Tibial nerve (tissue), 4 donors: ENCODE measurements at regions not wholly inside any gene's neighbourhood (a gene's known extent, or its start where the extent isn't known, plus 50 kb on each side); places are given as distances from the start of the nearest gene placed in this dataset.

Source experiments
- DNase-seq, 2 donors: peaks; one replicate each; pipeline ENCODE4 v3.0.0-alpha.2; 2019; ENCODE audit warnings: low spot score in 2 of 2
- H3K27ac ChIP-seq, 4 donors: fragments of 200-600 bp; sonication (generic) in 3 of 4; one replicate each; pipeline ENCODE4 v1.5.1; 2017 to 2019; ENCODE audit warnings: mild to moderate bottlenecking in 1 of 4
- H3K27me3 ChIP-seq, 2 donors: fragments of 200-600 bp; sonication (generic) in 1 of 2; one replicate each; pipeline versions ENCODE4 v1.5.1 to v1.6.0; 2017 to 2019
- H3K36me3 ChIP-seq, 3 donors: fragments of 200-600 bp; sonication (generic); one replicate each; pipeline ENCODE4 v1.5.1; 2018 to 2019
- H3K4me1 ChIP-seq, 4 donors: fragments of 200-600 bp; sonication (generic) in 3 of 4; one replicate each; pipeline ENCODE4 v1.5.1; 2017 to 2019
- H3K4me3 ChIP-seq, 4 donors: fragments of 200-600 bp; sonication (generic) in 3 of 4; one replicate each; pipeline ENCODE4 v1.5.1; 2017 to 2019; ENCODE audit warnings: mild to moderate bottlenecking in 1 of 4, moderate library complexity in 1 of 4
- H3K9me3 ChIP-seq, 4 donors: fragments of 200-600 bp; sonication (generic) in 3 of 4; one replicate each; pipeline ENCODE4 v1.5.1; 2017 to 2019
- EP300 ChIP-seq, 2 donors: sonication (generic); formaldehyde crosslinking; IDR thresholded peaks; one replicate each; pipeline ENCODE4 v1.6.1; 2017; ENCODE audit warnings: antibody characterized with exemption in 2 of 2, mild to moderate bottlenecking in 1 of 2
- POLR2A ChIP-seq, 2 donors: fragments of 450-650 bp; IDR thresholded peaks; one replicate each; pipeline ENCODE4 v1.6.1; 2017; ENCODE audit warnings: antibody characterized with exemption in 2 of 2, mild to moderate bottlenecking in 2 of 2, moderate library complexity in 2 of 2
- WGBS, 2 donors: methylation state at CpG; one replicate each; pipeline ENCODE4 v1.1.5; 2018; 5-methylcytosine and 5-hydroxymethylcytosine counted together
- TF ChIP-seq, protein P1 (sequence below), 5 experiments: fragments of 200-600 bp in 3 of 5; fragments of 450-650 bp in 2 of 5; sonication (generic) in 3 of 5; IDR thresholded peaks; one replicate each; pipeline ENCODE4 v1.5.1; 2016 to 2019; ENCODE audit warnings: antibody characterized with exemption in 5 of 5, mild to moderate bottlenecking in 3 of 5, moderate library complexity in 2 of 5

DNA sequence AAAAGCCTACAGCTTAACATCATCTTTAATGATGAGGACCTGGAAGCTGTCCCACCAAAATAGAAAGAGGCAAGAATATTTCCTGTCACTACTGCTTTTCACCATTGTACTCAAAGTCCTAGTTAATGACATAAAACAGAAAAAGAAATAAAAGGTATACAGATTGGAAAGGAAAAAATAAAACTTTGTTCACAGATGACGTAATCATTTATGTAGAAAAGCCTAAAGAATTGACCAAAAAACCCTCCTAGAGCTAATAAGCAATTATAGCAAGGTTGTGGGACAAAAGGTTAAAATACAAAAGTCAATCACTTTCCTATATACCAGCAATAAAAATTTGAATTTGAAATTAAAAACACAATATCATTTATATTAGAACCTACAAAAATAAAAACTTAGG is 97.2 kb upstream of the MDGA2 start:
- TF ChIP-seq EP300 (IDR thresholded peaks at IDR 0.05) (no peak), POLR2A (IDR thresholded peaks at IDR 0.05) (no peak)
- TF ChIP-seq, protein P1, sequence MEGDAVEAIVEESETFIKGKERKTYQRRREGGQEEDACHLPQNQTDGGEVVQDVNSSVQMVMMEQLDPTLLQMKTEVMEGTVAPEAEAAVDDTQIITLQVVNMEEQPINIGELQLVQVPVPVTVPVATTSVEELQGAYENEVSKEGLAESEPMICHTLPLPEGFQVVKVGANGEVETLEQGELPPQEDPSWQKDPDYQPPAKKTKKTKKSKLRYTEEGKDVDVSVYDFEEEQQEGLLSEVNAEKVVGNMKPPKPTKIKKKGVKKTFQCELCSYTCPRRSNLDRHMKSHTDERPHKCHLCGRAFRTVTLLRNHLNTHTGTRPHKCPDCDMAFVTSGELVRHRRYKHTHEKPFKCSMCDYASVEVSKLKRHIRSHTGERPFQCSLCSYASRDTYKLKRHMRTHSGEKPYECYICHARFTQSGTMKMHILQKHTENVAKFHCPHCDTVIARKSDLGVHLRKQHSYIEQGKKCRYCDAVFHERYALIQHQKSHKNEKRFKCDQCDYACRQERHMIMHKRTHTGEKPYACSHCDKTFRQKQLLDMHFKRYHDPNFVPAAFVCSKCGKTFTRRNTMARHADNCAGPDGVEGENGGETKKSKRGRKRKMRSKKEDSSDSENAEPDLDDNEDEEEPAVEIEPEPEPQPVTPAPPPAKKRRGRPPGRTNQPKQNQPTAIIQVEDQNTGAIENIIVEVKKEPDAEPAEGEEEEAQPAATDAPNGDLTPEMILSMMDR (IDR thresholded peaks at IDR 0.05) = no peak
- H3K9me3 ChIP-seq = no peaks in the 10 kb centered on the region
- WGBS, 2 donors = 84 to 86% methylated on average over 1 of the region's 1 CpG
- no peak overlapping the region for H3K27ac ChIP-seq
- H3K4me3 ChIP-seq = no peak overlapping the region
- H3K36me3 ChIP-seq = no peaks in the 10 kb centered on the region
- H3K4me1 ChIP-seq = no peaks in the 10 kb centered on the region
- no peaks in the 10 kb centered on the region for H3K27me3 ChIP-seq
- no peak for DNase-seq

DNA sequence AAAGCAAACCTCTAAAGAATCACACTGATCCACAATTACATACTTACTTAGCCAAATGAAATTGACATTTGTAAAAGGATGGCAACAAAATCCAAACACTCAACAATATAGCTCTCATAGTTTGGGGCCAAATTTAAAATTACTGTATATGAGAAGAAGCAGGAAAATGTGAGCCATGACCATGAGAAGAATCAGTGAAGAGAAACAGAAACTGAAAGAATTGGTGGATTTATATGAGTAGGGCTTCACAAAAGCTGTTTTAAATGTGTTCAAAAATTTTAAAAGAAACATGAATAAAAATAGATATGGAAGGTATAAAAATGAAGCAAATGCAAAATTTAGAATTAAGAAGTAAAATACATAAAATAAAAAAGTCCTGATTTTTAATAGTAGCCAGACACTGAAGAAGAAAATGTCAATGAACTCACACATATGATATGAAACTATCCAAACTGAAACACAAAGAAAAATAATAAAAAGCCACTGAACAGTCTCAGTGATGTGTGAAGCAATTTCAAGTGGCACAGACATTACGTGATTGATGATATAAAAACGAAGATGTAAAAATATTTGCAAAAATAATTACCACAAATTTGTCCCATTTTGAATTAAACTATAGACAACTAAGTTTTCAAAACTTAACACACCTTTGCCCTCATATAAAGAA is 87.9 kb upstream of the MDGA2 start:
- TF ChIP-seq POLR2A (IDR thresholded peaks at IDR 0.05) = no peak
- TF ChIP-seq, protein P1 (IDR thresholded peaks at IDR 0.05) = no peak
- no peak for TF ChIP-seq EP300 (IDR thresholded peaks at IDR 0.05)
- Histone ChIP-seq H3K4me1 (no peaks in the 10 kb centered on the region), H3K9me3 (no peaks in the 10 kb centered on the region), H3K4me3 (no peak overlapping the region), H3K36me3 (no peaks in the 10 kb centered on the region), H3K27ac (no peak overlapping the region), H3K27me3 (no peaks in the 10 kb centered on the region)
- DNase-seq = no peak
- 72 to 85% methylated on average over 2 of the region's 2 CpGs for WGBS, 2 donors

DNA sequence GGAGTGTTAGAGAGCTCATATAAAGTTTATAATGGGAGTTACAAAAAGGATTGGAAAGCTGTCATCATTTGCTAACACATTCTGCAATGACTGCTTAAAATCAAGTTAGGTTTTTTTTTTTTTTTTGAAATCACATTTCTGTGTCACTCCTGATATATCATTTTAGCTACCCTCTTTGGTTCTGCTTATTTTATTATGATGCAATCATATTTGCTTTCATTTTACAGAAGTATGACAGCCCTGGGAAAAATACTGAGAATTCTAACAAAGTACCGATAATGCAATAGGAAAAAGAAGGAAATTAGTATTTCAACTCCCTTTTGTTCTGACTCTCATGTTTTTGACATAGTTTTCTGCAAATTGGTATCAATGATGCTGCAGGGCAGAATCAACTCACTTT is 71.6 kb upstream of the MDGA2 start:
- Histone ChIP-seq H3K9me3 (no peaks in the 10 kb centered on the region), H3K27ac (no peak overlapping the region), H3K4me3 (no peak overlapping the region), H3K36me3 (no peaks in the 10 kb centered on the region), H3K27me3 (no peaks in the 10 kb centered on the region), H3K4me1 (peaks cover 0 to 2% (median 0%) of the 10 kb centered on the region in 4 donors)
- no peak for TF ChIP-seq EP300 (IDR thresholded peaks at IDR 0.05)
- no peak for TF ChIP-seq POLR2A (IDR thresholded peaks at IDR 0.05)
- TF ChIP-seq, protein P1 (IDR thresholded peaks at IDR 0.05) = no peak
- no peak for DNase-seq
- 74 to 80% methylated on average over 1 of the region's 1 CpG for WGBS, 2 donors

DNA sequence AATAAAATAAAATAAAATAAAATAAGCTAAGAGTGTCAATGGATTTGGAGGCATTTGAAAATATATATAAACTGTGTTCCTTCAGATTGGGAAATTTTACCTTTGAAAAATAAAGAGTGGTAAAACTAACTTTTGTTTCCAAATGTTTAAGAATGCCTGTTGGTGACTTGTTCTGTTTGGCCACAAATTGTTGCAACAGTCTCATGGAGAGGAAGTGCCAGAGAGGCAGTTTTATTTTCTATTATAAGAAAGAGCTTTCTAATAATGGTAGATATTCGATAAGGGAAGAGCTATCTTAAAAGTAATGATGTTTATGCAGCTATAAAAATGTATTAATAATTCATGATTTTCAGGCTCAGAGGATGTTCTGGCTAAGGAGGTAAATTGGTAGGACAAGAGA is 68.8 kb upstream of the MDGA2 start:
- no peaks in the 10 kb centered on the region for H3K27me3 ChIP-seq
- H3K4me1 ChIP-seq = peaks cover 0 to 2% (median 0%) of the 10 kb centered on the region in 4 donors
- no peak overlapping the region for H3K27ac ChIP-seq
- 65 to 66% methylated on average over 1 of the region's 1 CpG for WGBS, 2 donors
- no peaks in the 10 kb centered on the region for H3K9me3 ChIP-seq
- H3K4me3 ChIP-seq = no peak overlapping the region
- DNase-seq = no peak
- TF ChIP-seq EP300 (IDR thresholded peaks at IDR 0.05) = no peak
- TF ChIP-seq POLR2A (IDR thresholded peaks at IDR 0.05) = no peak
- TF ChIP-seq, protein P1 (IDR thresholded peaks at IDR 0.05) = no peak
- H3K36me3 ChIP-seq = no peaks in the 10 kb centered on the region

DNA sequence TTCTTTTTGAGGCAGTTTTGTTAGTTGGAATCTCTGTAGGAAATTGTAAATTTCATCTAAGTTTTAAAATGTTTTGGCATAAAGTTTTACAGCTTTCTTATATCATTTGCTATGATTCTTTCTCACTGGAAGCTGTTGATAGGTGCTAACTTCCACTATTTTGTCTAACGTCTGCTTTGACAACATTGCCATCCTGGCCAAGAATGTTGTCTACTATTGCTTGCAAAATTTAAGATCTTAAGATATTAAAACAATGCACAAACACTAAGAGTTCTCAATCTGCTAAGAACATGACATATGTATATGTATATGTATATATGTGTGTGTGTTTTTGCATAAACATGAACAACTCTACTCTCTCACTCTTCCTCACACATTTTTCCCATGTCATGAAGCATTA is 64.1 kb upstream of the MDGA2 start:
- Histone ChIP-seq H3K4me1 (no peaks in the 10 kb centered on the region), H3K36me3 (no peaks in the 10 kb centered on the region), H3K9me3 (no peaks in the 10 kb centered on the region), H3K27me3 (no peaks in the 10 kb centered on the region), H3K4me3 (no peak overlapping the region), H3K27ac (no peak overlapping the region)
- no peak for TF ChIP-seq EP300 (IDR thresholded peaks at IDR 0.05)
- TF ChIP-seq POLR2A (IDR thresholded peaks at IDR 0.05) = no peak
- TF ChIP-seq, protein P1 (IDR thresholded peaks at IDR 0.05) = no peak
- 63 to 71% methylated on average over 1 of the region's 1 CpG for WGBS, 2 donors
- DNase-seq = no peak
